Astrocyte (in vitro differentiated cells and primary cell): ENCODE measurements at regions not wholly inside any gene's neighbourhood (a gene's known extent, or its start where the extent isn't known, plus 50 kb on each side); places are given as distances from the start of the nearest gene placed in this dataset.

Experiments
- EZH2 ChIP-seq: IDR thresholded peaks from 2 replicates; pipeline ENCODE4 v1.6.1; 2012; ENCODE audit warnings: mild to moderate bottlenecking, low read length, inconsistent platforms; ENCODE audit not compliant: insufficient read depth
- TF ChIP-seq, protein P1 (sequence below): IDR thresholded peaks from 2 replicates; pipeline ENCODE4 v1.5.1; 2011; ENCODE audit warnings: low read depth, mild to moderate bottlenecking, inconsistent platforms, low read length, moderate library complexity; ENCODE audit not compliant: insufficient read depth

- no peak for TF ChIP-seq EZH2
- TF ChIP-seq, protein P1, sequence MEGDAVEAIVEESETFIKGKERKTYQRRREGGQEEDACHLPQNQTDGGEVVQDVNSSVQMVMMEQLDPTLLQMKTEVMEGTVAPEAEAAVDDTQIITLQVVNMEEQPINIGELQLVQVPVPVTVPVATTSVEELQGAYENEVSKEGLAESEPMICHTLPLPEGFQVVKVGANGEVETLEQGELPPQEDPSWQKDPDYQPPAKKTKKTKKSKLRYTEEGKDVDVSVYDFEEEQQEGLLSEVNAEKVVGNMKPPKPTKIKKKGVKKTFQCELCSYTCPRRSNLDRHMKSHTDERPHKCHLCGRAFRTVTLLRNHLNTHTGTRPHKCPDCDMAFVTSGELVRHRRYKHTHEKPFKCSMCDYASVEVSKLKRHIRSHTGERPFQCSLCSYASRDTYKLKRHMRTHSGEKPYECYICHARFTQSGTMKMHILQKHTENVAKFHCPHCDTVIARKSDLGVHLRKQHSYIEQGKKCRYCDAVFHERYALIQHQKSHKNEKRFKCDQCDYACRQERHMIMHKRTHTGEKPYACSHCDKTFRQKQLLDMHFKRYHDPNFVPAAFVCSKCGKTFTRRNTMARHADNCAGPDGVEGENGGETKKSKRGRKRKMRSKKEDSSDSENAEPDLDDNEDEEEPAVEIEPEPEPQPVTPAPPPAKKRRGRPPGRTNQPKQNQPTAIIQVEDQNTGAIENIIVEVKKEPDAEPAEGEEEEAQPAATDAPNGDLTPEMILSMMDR, result no peak
Observed at GRCh38 chr4:33072298-33073089, 2352.3 kb downstream of the PCDH7 start.
